SKM-1 treated with dmso at 0.1 percent for 144 hours (cell line): ENCODE measurements at regions not wholly inside any gene's neighbourhood (a gene's known extent, or its start where the extent isn't known, plus 50 kb on each side); places are given as distances from the start of the nearest gene placed in this dataset.
"Not testable (repeated sequence)": the region's sequence is repeated elsewhere in the genome, so short reads cannot be mapped to it uniquely, and the experiment has no call there.

Experiments
- DNase-seq: peaks from one replicate; lab custom pipeline; 2025; ENCODE audit not compliant: unreplicated experiment; lab: John Stamatoyannopoulos, UW

DNA sequence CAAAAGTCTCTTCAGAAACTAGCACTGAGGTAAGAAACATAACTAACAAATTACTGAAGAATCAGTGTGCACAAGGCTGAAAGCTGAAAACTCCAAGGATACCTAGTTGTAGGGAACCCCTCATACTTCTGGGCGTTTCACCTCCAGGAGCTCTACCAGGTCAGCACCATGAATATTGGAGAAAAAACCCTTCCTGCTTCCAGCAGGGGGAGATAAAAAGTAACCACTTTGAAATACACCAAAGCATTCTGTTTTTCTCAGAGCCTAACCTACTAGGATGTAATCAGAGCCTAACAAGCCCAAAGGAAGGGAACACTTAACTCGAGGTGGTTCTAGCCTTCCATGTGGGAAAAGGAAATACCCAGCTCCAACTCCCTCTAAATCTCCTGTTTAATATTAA lies 175.8 kb upstream of the MME start:
- peak; percentile 27 for DNase-seq

DNA sequence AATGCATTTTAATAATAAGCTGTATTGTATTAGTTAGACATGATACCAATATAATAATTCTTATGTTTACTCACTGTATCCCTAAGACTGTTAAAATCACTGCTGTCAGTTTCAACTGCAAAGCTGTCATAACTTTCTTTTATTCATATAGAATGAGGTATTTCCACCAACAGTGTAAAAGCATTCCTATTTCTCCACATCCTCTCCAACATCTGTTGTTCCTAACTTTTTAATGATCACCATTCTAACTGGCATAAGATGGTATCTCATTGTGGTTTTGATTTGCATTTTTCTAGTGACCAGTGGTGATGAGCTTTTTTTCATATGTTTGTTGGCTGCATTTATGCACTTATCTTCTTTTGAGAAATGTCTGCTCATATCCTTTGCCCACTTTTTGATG lies 177.6 kb upstream of the MME start:
- not testable (repeated sequence) for DNase-seq

DNA sequence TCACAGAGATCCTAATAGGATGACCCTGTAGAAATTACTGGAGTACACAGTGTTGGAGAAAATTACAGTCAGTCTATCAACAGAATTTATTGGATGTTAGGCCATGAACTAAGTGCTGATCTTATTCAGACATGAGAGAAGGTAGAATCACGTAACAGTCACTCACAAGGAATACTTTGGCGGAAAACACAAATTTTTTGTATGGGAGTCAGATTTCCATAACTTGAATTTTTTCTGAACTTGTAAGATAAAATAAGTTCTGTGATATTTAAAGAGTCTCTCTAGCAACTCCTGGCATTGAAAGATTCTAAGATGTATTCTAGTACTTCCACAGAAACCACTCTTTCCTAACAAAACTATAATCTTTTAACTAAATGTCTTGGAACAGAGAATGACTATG lies 178.8 kb upstream of the MME start:
- DNase-seq = no peak

DNA sequence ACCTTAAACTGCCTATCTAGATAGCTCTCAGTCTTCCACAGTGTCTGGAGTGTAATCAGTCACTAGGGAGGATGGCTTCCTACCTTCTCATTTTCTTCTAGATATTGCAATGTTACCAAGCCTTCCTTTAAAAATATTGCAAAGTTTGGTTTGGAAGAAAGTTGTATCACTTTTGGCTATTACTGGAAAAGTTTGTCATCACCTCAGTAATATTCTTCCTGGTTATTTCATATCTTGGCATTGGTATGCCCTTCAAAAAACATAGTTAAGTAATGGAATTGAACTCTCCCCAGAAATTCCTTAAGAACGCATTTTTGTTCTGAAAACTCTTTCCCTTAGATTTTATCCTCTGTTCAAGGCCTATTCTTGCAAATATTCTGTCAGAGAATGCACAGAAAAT lies 179.3 kb upstream of the MME start:
- no peak for DNase-seq

DNA sequence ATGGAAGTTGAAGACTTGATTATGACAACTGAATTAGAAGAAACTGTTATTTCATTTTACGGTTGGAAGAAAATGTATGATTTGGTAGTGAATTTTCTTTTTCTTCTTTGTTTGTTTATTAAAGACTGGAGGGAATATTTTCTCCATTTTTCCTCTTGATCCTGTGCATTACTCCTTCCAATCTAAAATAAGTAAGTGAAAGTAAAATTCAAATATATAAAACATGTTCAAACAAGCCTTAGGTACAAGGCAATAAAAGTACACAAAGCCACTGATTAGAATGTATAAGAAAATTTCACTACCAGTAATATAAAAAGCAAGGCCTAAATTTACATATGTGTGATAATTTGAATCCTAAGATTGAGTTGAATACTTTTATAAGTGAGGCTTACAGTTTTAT lies 181.2 kb upstream of the MME start:
- DNase-seq = no peak

DNA sequence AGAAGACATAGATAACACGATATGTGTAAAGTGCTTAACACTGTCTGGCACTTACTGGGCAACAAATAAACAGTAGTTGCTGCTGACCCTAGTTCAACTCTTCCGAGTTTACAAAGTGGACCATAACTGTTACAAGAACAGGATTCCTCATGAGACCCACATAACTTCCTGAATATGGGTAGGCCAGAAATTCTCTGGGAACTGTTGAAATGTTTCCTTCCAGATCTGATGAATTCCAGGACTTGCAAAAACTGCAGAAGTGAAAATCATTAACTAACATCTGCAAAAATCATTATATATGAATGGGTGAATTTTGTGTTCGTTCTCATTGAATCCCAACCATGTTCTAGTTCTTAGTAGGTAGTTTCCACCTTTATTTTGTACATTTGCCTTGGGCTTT lies 181.7 kb upstream of the MME start:
- no peak for DNase-seq

DNA sequence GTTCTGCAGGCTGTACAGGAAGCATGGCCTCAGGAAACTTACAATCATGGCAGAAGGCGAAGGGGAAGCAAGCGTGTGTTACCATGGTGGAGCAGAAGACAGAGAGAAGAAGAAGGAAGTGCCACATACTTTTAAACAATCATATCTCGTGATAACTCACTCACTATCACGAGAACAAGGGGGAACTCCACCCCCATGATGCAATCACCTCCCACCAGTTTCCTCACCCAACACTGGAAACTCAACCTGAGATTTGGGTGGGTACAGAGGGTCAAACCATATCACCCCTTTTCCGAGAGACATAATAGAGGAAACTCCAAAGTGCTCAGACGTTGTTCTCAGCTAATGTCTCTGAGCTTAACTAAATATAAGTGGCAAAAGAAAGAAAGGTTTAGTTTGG lies 186.3 kb upstream of the MME start:
- no peak for DNase-seq

DNA sequence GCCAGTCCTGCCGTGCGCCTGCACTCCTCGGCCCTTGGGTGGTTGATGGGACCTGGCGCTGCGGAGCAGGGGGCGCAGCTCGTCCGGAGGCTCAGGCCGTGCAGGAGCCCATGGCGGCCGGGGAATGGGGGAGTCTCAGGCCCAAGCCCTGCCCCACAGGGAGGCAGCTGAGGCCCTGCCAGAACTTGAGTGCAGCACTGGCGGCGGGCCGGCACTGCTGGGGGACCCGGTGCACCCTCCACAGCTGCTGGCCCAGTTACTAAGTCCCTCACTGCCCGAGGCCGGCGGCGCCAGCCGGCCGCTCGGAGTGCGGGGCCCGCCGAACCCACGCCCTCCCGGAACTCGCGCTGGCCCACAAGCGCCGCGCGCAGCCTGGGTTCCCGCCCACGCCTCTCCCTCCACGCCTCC lies 190.9 kb upstream of the MME start:
- no peak for DNase-seq

DNA sequence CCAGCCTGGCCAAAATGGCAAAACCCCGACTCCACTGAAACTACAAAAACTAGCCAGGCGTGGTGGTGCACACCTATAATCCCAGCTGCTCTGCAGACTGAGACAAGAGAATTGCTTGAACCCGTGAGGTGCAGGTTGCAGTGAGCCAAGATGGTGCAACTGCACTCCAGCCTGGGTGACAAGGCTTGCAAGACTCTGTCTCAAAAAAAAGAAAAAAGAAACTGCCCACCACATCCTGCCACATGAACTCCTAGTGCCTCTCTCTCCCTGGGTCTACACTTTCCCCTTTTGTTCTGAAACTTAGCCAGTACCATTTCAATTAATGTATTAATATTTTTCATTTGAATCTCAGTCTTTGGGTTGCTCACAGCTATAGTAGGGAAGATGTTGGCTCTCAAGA lies 192.2 kb upstream of the MME start:
- DNase-seq = no peak

DNA sequence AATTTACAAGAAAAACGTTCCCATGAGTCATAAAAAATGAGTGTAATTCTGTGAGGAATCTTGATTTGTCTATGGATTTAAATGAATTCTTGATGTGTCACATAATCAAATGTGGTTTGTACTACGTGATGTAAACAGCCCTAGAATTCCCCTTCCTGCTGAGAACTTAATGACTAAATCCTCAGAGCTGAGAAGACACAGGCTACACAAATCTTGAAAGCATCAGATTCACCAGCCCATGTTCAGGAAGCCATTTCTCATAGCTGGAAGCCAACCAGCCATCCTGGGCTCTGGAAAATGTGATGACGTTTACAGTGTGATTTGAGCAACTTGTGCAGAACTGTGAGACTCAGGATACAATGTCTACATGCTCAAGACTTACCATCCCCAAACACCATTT lies 193.7 kb upstream of the MME start:
- no peak for DNase-seq

DNA sequence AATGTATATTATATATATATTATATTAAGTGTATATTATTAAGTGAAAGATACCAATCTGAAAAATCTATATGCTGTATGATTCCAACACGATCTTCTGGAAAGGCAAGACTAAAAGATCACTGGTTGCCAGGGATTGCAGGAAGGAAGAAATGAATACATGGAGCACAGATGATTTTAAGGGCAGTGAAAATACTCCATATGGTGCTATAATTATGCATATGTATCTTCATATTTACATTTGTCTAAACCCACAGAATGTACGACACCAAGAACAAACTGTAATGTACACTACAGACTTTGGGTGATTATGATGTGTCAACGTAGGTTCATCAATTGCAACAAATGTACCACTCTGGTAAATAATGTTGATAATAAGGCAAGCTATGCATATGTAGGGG lies 194.7 kb upstream of the MME start:
- no peak for DNase-seq

DNA sequence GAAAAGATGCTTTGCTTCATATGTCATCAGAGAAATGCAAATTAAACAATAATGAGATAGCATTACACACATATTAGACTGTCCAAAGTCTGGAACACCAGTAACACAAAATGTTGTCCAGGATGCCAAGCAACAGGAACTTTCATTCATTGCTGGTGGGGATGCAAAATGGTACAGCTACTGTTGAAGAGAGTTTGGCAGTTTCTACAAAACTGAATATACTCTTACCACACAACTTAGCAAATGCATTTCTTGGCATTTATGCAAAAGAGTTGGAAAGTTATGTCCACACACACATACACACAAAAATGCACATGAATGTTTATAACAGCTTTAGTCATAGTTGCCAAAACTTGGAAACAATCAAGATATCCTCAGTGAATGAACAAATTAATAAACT lies 195.2 kb upstream of the MME start:
- DNase-seq = no peak

DNA sequence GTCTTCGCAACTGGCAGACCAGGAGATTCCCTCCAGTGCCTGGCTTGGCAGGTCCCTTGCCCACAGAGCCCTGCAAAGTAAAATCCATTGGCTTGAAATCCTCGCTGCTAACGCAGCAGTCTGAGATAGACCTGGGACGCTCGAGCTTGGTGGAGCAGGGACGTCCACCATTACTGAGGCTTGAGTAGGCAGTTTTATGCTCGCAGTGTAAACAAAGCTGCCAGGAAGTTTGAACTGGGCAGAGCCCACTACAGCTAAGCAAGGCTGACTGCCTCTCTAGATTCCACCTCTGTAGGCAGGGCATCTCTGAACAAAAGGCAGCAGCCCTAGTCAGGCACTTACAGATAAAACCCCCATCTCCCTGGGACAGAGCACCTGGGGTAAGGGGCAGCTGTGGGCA lies 205.0 kb upstream of the MME start:
- DNase-seq = no peak

DNA sequence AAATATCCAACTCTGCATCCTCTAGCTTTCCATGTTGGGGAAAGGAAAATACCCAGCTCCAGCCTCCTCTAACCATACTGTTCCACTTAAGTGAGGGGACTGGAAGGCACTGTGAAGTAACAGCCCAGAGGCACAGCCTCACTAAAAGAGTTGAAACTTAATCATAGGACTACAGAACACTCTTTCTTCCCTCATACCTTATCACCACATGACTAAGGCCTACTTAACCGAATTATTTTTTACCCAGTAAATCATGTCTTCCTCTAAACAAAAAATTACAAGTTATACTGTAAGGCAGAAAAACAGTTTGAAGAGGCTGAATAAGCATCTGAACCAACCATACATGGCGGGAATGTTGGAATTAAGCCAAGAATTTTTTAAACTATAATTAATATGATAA lies 207.4 kb upstream of the MME start:
- DNase-seq = no peak

DNA sequence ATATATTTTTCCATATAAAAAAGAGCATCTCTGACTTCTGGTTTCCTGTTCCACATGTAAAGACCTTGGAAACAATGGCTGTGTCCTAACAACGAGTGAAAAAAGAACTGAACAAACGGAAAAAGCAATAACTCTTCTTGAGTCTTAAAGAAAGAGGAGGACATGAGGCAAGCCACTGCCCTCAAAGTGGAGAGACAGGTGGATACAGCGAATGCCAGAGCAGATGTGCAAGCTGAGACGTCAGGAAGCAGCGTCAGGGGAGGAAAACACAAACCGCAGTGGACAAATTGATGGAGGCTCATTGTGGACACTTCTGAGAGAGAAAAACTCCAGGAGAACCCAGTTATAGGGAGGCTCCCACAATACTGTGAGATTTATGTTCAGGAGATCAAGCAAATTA lies 208.0 kb upstream of the MME start:
- no peak for DNase-seq

DNA sequence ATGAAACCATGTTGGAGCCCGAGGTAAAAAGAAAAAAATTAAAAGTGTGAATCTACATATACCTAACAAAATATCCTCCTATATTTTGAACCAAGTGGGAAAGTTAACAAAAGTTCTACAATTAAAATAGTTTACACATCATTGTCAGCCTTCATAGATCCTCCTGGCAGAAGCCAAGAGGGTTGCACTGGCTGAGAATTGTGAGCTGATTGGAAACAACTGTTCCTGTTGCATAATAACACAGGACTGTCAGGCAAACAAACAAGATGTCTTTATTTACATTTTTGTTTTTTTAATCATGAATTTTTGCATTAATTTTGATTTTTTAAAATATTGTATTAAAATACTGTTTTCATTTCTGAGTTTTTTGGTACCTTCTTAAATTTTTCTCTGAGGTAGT lies 215.2 kb upstream of the MME start:
- DNase-seq = no peak

DNA sequence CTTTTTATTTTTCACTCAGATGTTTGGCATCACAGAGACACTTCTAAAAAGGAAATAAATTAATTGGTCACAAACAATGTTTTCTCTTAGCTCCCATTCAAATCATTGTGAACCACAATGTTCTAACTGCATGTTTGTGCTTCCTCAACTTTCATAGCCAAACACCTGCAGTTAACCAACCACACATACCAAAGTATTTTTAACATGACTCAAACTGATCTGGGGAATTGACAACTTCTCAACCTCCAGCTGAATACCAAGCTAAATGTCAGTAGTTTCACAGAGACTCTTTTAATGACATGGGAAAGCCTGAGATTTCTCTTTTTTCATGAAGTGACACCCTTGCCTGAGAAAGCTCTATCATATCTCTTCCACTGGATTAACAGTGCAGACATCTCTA lies 217.9 kb upstream of the MME start:
- no peak for DNase-seq

DNA sequence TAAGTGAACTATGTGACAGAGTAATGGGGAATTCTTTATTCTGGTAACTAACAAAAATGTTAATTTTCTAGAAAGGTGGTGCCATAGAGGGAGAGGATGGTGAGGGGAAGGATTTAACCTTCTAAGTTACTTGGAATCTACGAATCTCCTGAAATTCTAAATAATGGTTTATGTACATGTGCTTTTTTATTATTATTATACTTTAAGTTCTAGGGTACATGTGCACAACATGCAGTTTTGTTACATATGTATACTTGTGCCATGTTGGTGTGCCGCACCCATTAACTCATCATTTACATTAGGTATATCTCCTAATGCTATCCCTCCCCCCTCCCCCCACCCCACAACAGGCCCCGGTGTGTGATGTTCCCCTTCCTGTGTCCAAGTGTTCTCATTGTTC lies 227.1 kb upstream of the MME start:
- not testable (repeated sequence) for DNase-seq

DNA sequence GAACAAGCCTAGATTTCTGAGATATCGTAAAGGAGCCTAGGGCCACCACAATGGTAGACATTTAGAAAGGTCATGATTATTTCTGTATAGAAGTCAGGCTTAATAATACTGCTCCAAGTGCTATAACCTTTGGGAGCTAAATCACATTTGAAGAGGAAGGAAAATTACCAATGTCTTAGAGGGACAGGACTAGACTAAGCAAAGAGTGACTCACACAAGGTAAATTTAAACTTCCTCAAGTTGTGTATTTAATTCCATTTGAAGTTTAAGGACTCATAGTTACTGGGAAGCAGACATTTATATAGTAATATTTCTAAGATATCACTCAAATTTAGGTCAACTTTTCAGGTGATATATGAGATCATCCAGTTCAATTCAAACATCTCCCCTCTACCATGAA lies 227.6 kb upstream of the MME start:
- DNase-seq = no peak

DNA sequence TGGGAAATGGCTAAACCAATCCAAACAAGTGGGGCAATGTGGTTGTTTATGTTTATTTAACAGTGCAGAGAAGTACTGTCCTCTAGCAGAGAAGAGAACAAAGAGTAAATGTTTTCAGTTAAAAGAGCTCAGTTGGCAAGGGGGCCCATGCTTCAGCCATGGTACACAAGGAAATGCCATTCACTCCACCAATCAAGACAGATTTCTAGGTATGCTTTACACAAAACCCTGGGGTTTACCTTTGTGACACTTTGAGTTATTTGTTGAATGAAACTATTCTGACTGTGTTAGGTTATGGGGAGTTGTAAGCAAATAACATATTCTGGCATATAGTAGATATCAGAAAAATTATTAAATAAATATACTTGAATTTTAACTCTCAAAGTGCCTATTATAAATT lies 228.5 kb upstream of the MME start:
- no peak for DNase-seq

DNA sequence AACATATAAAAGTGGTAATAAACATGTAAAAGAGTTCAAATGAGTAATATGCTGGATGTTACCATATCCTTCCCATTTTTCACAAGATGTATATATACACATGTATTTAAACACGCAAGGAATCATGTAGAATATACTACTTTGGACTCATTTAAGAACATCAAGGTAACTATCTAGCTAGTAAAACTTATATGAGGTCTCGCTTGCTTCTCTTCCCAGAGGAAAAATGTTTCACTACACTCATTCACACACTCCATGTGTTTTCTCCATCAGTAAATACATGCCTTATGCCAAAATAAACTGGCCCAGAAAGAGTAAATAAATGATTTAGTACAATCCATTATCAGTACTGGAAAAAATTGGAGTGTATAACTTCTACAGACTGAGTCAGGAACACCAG lies 229.2 kb upstream of the MME start:
- no peak for DNase-seq

DNA sequence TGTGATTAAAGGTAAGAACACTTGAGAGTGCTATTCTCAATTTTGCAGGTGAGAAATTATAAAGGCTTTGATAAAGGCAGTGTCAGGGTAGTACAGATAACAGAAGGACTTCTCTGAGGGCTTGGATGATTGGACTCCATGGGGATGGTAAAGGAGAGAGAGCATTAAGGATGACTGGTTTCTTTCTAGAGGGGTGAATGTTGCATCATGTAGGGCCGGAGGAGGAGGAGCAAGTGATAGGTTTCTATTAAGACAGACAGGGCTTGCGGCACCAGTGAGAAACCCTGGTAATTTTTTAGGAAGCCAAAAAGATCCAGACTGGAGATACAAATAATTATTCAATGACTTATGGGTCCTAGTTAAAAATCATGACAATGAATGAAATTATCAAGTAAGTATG lies 230.7 kb upstream of the MME start:
- DNase-seq = no peak

DNA sequence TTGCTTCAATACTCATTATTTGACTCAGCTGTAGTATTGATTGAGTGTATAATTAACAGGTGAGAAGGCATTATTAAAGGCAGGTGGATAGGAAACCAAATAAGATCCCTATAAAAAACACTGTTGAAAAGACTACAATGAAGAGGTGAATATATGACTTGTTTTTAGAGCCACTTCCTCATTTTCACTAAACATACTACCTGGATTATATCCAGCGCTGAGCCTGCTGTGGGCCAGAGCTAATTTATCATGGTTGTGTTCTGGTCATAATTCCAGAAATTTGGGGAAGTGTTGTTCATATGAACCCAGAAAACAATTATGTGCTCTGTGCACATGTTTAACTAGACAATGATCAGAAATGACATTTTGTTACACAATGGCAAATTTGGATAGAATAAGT lies 235.3 kb upstream of the MME start:
- no peak for DNase-seq

DNA sequence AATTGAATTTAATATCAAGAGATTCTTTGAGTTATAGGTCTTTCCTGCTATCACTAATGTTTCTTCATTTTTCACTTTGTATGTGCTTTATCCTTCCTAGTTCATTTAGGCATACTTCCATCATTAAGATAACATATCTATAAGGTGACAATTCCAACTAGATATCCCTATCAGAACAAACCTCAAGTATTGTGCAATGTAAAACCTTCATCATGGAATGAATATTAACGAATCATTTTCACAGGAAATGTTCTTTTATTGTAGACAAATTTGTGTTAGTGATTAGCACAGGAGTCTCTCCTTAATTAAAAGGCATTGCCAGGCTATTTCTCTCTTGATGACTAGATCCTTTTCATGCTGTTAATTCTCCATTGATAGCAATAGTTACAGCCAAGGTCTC lies 236.5 kb upstream of the MME start:
- no peak for DNase-seq
